ENCODE measurements at regions not wholly inside any gene's neighbourhood (a gene's known extent, or its start where the extent isn't known, plus 50 kb on each side); places are given as distances from the start of the nearest gene placed in this dataset.

- Histone ChIP-seq H3K27ac (replicated peaks) (no peak overlapping the region), H3K4me3 (replicated peaks; ENCODE audit: insufficient read depth, low read length) (no peak overlapping the region), H3K27me3 (ENCODE audit: insufficient read depth, poor library complexity, severe bottlenecking) (no peaks in the 10 kb centered on the region)
- TF ChIP-seq SPI1 (IDR thresholded peaks at IDR 0.05; ENCODE audit: borderline replicate concordance, low read depth) (no peak), REST (IDR thresholded peaks at IDR 0.05; ENCODE audit: insufficient replicate concordance, low read depth) (no peak), CTCF (IDR thresholded peaks at IDR 0.05; ENCODE audit: insufficient read depth, low read length) (no peak), GABPA (IDR thresholded peaks at IDR 0.05; ENCODE audit: low read depth) (no peak), POLR2AphosphoS5 (IDR thresholded peaks at IDR 0.05; ENCODE audit: low read depth) (no peak)
- DNase-seq (ENCODE audit: low read depth in 1 of 2, low spot score in 1 of 2): no peak
These were observed 290.5 kb downstream of the ADGB start for GRCh38 chr6:146889303-146889702.

- no peak for TF ChIP-seq SPI1 (IDR thresholded peaks at IDR 0.05; ENCODE audit: borderline replicate concordance, low read depth)
- no peak for TF ChIP-seq REST (IDR thresholded peaks at IDR 0.05; ENCODE audit: insufficient replicate concordance, low read depth)
- TF ChIP-seq GABPA (IDR thresholded peaks at IDR 0.05; ENCODE audit: low read depth): no peak
- no peak for TF ChIP-seq CTCF (IDR thresholded peaks at IDR 0.05; ENCODE audit: insufficient read depth, low read length)
- no peak for TF ChIP-seq POLR2AphosphoS5 (IDR thresholded peaks at IDR 0.05; ENCODE audit: low read depth)
- no peak overlapping the region for H3K4me3 ChIP-seq (replicated peaks; ENCODE audit: insufficient read depth, low read length)
- H3K27ac ChIP-seq (replicated peaks): no peak overlapping the region
- no peak for DNase-seq (ENCODE audit: low read depth in 1 of 2, low spot score in 1 of 2)
- no peaks in the 10 kb centered on the region for H3K27me3 ChIP-seq (ENCODE audit: insufficient read depth, poor library complexity, severe bottlenecking)
These were observed 291.4 kb downstream of the ADGB start for GRCh38 chr6:146890172-146890571.

GRCh38 chr6:146890644-146891434 is 292.1 kb downstream of the ADGB start:
- no peak for TF ChIP-seq POLR2AphosphoS5 (IDR thresholded peaks at IDR 0.05; ENCODE audit: low read depth)
- no peak for TF ChIP-seq GABPA (IDR thresholded peaks at IDR 0.05; ENCODE audit: low read depth)
- no peak for TF ChIP-seq CTCF (IDR thresholded peaks at IDR 0.05; ENCODE audit: insufficient read depth, low read length)
- no peak for TF ChIP-seq REST (IDR thresholded peaks at IDR 0.05; ENCODE audit: insufficient replicate concordance, low read depth)
- TF ChIP-seq SPI1 (IDR thresholded peaks at IDR 0.05; ENCODE audit: borderline replicate concordance, low read depth): no peak
- Histone ChIP-seq H3K27ac (replicated peaks) (no peak overlapping the region; the same call in 1 of the 2 replicates), H3K4me3 (replicated peaks; ENCODE audit: insufficient read depth, low read length) (no peak overlapping the region), H3K27me3 (ENCODE audit: insufficient read depth, poor library complexity, severe bottlenecking) (no peaks in the 10 kb centered on the region)
- no peak for DNase-seq (ENCODE audit: low read depth in 1 of 2, low spot score in 1 of 2)
